ENCODE measurements at regions not wholly inside any gene's neighbourhood (a gene's known extent, or its start where the extent isn't known, plus 50 kb on each side); places are given as distances from the start of the nearest gene placed in this dataset.

- no peak overlapping the region for H3K4me3 ChIP-seq (ENCODE audit: low read depth, low read length, poor library complexity, severe bottlenecking)
- H3K9me3 ChIP-seq (ENCODE audit: low read depth, low read length, poor library complexity, severe bottlenecking) = no peaks in the 10 kb centered on the region
- POLR2A ChIA-PET (ENCODE audit: low non-redundant PET) = no interaction called here
- no TSS peak for BruUV-seq (replicated peaks)
- CTCF ChIA-PET = no interaction called here
- intact Hi-C loops (cut with micrococcal nuclease; ENCODE audit: unreplicated experiment) = no loop called here
- H3K36me3 ChIP-seq (ENCODE audit: insufficient read depth, low read length, poor library complexity, severe bottlenecking) = no peaks in the 10 kb centered on the region
- TF ChIP-seq CTCF (conservative IDR thresholded peaks at IDR 0.05; ENCODE audit: low read depth, low read length) (no peak), EZH2 (IDR thresholded peaks at IDR 0.05; ENCODE audit: borderline replicate concordance, low read depth, low read length, poor library complexity, severe bottlenecking) (no peak)
- no peaks in the 10 kb centered on the region for H3K27me3 ChIP-seq (replicated peaks; ENCODE audit: insufficient read depth, low read depth, low read length, poor library complexity)
- DNase-seq (ENCODE audit: low spot score) = no peak
- H3K4me1 ChIP-seq (ENCODE audit: insufficient read depth, low read length, poor library complexity, severe bottlenecking) = no peaks in the 10 kb centered on the region
- H3K27ac ChIP-seq (ENCODE audit: low read depth, low read length, poor library complexity, severe bottlenecking) = no peak overlapping the region
These were observed 58.8 kb upstream of the RPS23 start for GRCh38 chr5:82336959-82337351.

GRCh38 chr5:82336226-82336958, 58.2 kb upstream of the RPS23 start:
- H3K4me3 ChIP-seq (ENCODE audit: low read depth, low read length, poor library complexity, severe bottlenecking) = no peak overlapping the region
- no peaks in the 10 kb centered on the region for H3K27me3 ChIP-seq (replicated peaks; ENCODE audit: insufficient read depth, low read depth, low read length, poor library complexity)
- intact Hi-C loops (cut with micrococcal nuclease; ENCODE audit: unreplicated experiment) = no loop called here
- H3K36me3 ChIP-seq (ENCODE audit: insufficient read depth, low read length, poor library complexity, severe bottlenecking) = no peaks in the 10 kb centered on the region
- H3K9me3 ChIP-seq (ENCODE audit: low read depth, low read length, poor library complexity, severe bottlenecking) = no peaks in the 10 kb centered on the region
- no peak for TF ChIP-seq EZH2 (IDR thresholded peaks at IDR 0.05; ENCODE audit: borderline replicate concordance, low read depth, low read length, poor library complexity, severe bottlenecking)
- no peak for TF ChIP-seq CTCF (conservative IDR thresholded peaks at IDR 0.05; ENCODE audit: low read depth, low read length)
- BruUV-seq (replicated peaks) = no TSS peak
- H3K27ac ChIP-seq (ENCODE audit: low read depth, low read length, poor library complexity, severe bottlenecking) = no peak overlapping the region
- no peaks in the 10 kb centered on the region for H3K4me1 ChIP-seq (ENCODE audit: insufficient read depth, low read length, poor library complexity, severe bottlenecking)
- DNase-seq (ENCODE audit: low spot score) = no peak
- POLR2A ChIA-PET (ENCODE audit: low non-redundant PET) = no interaction called here
- CTCF ChIA-PET = no interaction called here

GRCh38 chr5:82335806-82336205, 57.7 kb upstream of the RPS23 start:
- Histone ChIP-seq H3K27me3 (replicated peaks; ENCODE audit: insufficient read depth, low read depth, low read length, poor library complexity) (no peaks in the 10 kb centered on the region), H3K9me3 (ENCODE audit: low read depth, low read length, poor library complexity, severe bottlenecking) (no peaks in the 10 kb centered on the region), H3K4me3 (ENCODE audit: low read depth, low read length, poor library complexity, severe bottlenecking) (no peak overlapping the region), H3K27ac (ENCODE audit: low read depth, low read length, poor library complexity, severe bottlenecking) (no peak overlapping the region), H3K4me1 (ENCODE audit: insufficient read depth, low read length, poor library complexity, severe bottlenecking) (no peaks in the 10 kb centered on the region), H3K36me3 (ENCODE audit: insufficient read depth, low read length, poor library complexity, severe bottlenecking) (no peaks in the 10 kb centered on the region)
- TF ChIP-seq EZH2 (IDR thresholded peaks at IDR 0.05; ENCODE audit: borderline replicate concordance, low read depth, low read length, poor library complexity, severe bottlenecking) = no peak
- TF ChIP-seq CTCF (conservative IDR thresholded peaks at IDR 0.05; ENCODE audit: low read depth, low read length) = no peak
- ChIA-PET POLR2A (ENCODE audit: low non-redundant PET) (no interaction called here), CTCF (no interaction called here)
- intact Hi-C loops (cut with micrococcal nuclease; ENCODE audit: unreplicated experiment) = no loop called here
- DNase-seq (ENCODE audit: low spot score) = no peak
- BruUV-seq (replicated peaks) = no TSS peak

Measured in A673 (cell line).